ENCODE measurements at regions not wholly inside any gene's neighbourhood (a gene's known extent, or its start where the extent isn't known, plus 50 kb on each side); places are given as distances from the start of the nearest gene placed in this dataset.

DNA sequence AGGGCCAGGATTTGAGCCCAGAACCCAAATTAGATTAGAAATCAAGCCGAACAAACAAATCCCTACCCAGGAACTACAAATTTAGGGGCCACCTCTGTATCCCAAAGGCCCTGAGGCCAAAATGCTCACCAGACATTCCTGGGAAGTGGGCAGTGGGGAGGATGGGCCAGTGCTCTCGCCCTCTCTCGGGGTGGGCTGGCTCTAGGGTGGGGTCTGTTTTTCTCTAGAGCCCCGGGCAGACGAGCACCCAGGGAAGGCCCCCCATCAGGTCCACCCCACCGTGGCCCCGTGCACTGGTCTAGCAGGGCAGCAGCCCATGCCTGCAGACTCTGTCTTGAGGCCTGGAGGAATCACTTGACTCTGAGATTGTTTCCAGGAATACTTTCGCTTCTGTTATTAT is 252.0 kb downstream of the RRAGC start:
- DNase-seq (ENCODE audit: low spot score) (no peak), ATAC-seq (ENCODE audit: insufficient number of reproducible peaks, low FRiP score, low read depth) (no peak)
- H3K9me3 ChIP-seq = no peaks in the 10 kb centered on the region
- H3K27ac ChIP-seq = no peak overlapping the region
- H3K36me3 ChIP-seq = no peaks in the 10 kb centered on the region
- TF ChIP-seq, protein P1, sequence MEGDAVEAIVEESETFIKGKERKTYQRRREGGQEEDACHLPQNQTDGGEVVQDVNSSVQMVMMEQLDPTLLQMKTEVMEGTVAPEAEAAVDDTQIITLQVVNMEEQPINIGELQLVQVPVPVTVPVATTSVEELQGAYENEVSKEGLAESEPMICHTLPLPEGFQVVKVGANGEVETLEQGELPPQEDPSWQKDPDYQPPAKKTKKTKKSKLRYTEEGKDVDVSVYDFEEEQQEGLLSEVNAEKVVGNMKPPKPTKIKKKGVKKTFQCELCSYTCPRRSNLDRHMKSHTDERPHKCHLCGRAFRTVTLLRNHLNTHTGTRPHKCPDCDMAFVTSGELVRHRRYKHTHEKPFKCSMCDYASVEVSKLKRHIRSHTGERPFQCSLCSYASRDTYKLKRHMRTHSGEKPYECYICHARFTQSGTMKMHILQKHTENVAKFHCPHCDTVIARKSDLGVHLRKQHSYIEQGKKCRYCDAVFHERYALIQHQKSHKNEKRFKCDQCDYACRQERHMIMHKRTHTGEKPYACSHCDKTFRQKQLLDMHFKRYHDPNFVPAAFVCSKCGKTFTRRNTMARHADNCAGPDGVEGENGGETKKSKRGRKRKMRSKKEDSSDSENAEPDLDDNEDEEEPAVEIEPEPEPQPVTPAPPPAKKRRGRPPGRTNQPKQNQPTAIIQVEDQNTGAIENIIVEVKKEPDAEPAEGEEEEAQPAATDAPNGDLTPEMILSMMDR (IDR thresholded peaks at IDR 0.05) = no peak
- no peak overlapping the region for H3K4me3 ChIP-seq
- no peaks in the 10 kb centered on the region for H3K4me1 ChIP-seq (ENCODE audit: control insufficient read depth in 1 of 2, low read depth in 2 of 2)
- H3K27me3 ChIP-seq (replicated peaks; ENCODE audit: insufficient read depth) = no peaks in the 10 kb centered on the region

DNA sequence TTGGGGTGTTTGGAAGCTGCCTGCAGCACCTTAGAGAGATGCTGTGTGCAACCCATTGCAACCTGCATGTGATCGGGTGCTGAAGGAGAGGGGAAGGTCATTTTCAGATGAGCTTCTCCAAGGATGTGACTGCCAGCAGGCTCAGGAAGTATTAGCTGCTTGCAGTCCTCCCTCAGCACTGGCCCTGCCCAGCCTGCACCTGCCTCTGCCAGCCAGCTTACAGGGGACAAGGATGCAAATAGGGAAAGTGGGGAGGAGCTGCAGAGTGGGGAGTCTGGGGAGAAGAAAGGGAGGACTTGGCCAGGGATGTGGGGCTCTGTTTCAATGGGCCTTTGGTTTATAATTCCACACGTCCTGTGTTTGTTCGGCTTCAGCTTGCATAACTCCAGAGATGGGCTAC is 254.5 kb downstream of the RRAGC start:
- Histone ChIP-seq H3K9me3 (no peaks in the 10 kb centered on the region), H3K4me3 (no peak overlapping the region), H3K36me3 (no peaks in the 10 kb centered on the region), H3K27ac (no peak overlapping the region), H3K27me3 (replicated peaks; ENCODE audit: insufficient read depth) (no peaks in the 10 kb centered on the region), H3K4me1 (ENCODE audit: control insufficient read depth in 1 of 2, low read depth in 2 of 2) (no peaks in the 10 kb centered on the region)
- DNase-seq (ENCODE audit: low spot score) = no peak
- TF ChIP-seq, protein P1 (IDR thresholded peaks at IDR 0.05) = no peak
- ATAC-seq (ENCODE audit: insufficient number of reproducible peaks, low FRiP score, low read depth) = no peak

DNA sequence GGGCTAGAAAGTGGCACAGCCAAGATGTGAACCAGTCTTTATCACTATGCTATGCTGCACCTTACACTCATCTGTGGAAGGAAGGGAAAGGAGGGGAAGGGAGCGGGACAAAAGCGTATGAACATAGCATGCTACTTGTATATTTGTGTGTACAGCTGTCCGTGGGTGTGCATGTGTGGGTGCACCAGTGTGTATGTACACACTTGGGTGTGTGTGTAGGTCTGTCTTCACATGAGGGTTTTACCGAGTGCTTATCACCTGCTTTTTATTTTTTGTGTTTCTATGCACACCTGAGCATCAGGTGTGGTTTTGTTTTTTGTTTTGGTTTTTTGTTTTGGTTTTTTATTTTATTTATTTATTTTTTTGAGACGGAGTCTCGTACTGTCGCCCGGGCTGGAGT is 255.7 kb downstream of the RRAGC start:
- no peaks in the 10 kb centered on the region for H3K27me3 ChIP-seq (replicated peaks; ENCODE audit: insufficient read depth)
- TF ChIP-seq, protein P1 (IDR thresholded peaks at IDR 0.05) = no peak
- no peak overlapping the region for H3K27ac ChIP-seq
- ATAC-seq (ENCODE audit: insufficient number of reproducible peaks, low FRiP score, low read depth) (no peak), DNase-seq (ENCODE audit: low spot score) (no peak)
- H3K9me3 ChIP-seq = no peaks in the 10 kb centered on the region
- H3K4me1 ChIP-seq (ENCODE audit: control insufficient read depth in 1 of 2, low read depth in 2 of 2) = no peaks in the 10 kb centered on the region
- no peaks in the 10 kb centered on the region for H3K36me3 ChIP-seq
- H3K4me3 ChIP-seq = no peak overlapping the region

DNA sequence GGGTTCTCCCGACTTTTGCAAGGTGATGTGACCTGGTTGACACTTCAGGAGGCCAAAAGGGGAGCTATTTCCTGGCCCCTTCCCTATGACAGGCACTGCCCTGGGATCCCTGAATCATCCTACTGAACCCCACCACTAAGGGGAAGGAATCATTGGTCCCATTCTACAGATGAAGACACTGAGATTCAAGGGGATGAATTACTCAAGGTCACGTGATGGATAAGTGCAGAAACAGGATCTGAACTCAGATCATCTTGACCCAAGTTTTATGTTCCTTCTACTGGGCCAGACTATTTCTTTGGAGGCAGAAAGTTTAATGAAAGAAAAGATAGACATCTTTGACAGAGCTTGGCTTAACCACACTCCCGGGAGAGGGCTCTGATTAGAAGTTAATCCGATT is 258.7 kb downstream of the RRAGC start:
- no peak overlapping the region for H3K27ac ChIP-seq
- no peaks in the 10 kb centered on the region for H3K27me3 ChIP-seq (replicated peaks; ENCODE audit: insufficient read depth)
- H3K36me3 ChIP-seq = no peaks in the 10 kb centered on the region
- H3K9me3 ChIP-seq = no peaks in the 10 kb centered on the region
- TF ChIP-seq, protein P1 (IDR thresholded peaks at IDR 0.05) = no peak
- no peak for DNase-seq (ENCODE audit: low spot score)
- no peak for ATAC-seq (ENCODE audit: insufficient number of reproducible peaks, low FRiP score, low read depth)
- H3K4me3 ChIP-seq = no peak overlapping the region
- no peaks in the 10 kb centered on the region for H3K4me1 ChIP-seq (ENCODE audit: control insufficient read depth in 1 of 2, low read depth in 2 of 2)

DNA sequence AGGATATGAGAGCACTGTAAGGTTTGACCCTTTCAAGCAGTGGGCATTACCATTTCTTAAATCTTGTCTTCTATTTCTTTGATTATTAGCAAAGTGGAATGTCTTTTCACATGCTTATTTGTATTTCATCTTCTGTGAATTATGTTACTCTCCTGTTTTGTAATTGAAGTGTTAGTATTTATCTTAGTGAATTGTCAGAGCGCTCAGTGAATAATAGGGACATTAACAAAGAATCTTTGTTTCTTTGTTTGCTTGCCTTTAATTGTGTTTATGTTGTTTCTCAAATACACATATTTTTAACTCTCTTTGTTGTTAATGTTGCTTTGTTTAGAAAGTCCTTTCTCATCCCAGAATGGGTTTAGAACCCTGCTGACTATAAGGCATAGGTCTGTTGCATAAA is 259.3 kb downstream of the RRAGC start:
- Histone ChIP-seq H3K4me1 (ENCODE audit: control insufficient read depth in 1 of 2, low read depth in 2 of 2) (no peaks in the 10 kb centered on the region), H3K27me3 (replicated peaks; ENCODE audit: insufficient read depth) (no peaks in the 10 kb centered on the region), H3K4me3 (no peak overlapping the region), H3K9me3 (no peaks in the 10 kb centered on the region), H3K27ac (no peak overlapping the region), H3K36me3 (no peaks in the 10 kb centered on the region)
- TF ChIP-seq, protein P1 (IDR thresholded peaks at IDR 0.05) = no peak
- DNase-seq (ENCODE audit: low spot score) = no peak
- ATAC-seq (ENCODE audit: insufficient number of reproducible peaks, low FRiP score, low read depth) = no peak

All from thoracic aorta (tissue), 2 donors.